Keratinocyte (primary cell): ENCODE measurements at regions not wholly inside any gene's neighbourhood (a gene's known extent, or its start where the extent isn't known, plus 50 kb on each side); places are given as distances from the start of the nearest gene placed in this dataset.

Experiments used
- CTCF ChIP-seq, 3 experiments: IDR thresholded peaks in 1 of 3; conservative IDR thresholded peaks in 1 of 3; optimal IDR thresholded peaks in 1 of 3; 2 replicates in 2 of 3; 3 replicates in 1 of 3; pipeline versions ENCODE3 to v1.5.1; 2011; ENCODE audit warnings: low read length in 3 of 3, mild to moderate bottlenecking in 3 of 3, moderate library complexity in 2 of 3, control low read depth in 1 of 3, inconsistent platforms in 1 of 3; ENCODE audit not compliant: insufficient read depth in 2 of 3; ENCODE audit errors: extremely low read depth in 1 of 3
- EZH2 ChIP-seq: IDR thresholded peaks from one replicate; pipeline ENCODE4 v1.6.1; 2012; ENCODE audit warnings: inconsistent platforms, mild to moderate bottlenecking, low read length, moderate library complexity

- TF ChIP-seq CTCF (optimal IDR thresholded peaks at IDR 0.05 in 1 of 3, IDR thresholded peaks at IDR 0.05 in 1 of 3, conservative IDR thresholded peaks at IDR 0.05 in 1 of 3; ENCODE audit: extremely low read depth in 1 of 3, insufficient read depth in 2 of 3, low read length in 3 of 3) (no peak), EZH2 (no peak)
Measured at GRCh38 chr4:179097741-179098140, 1655.5 kb upstream of the AGA start.
